HepG2 (cell line): ENCODE measurements at regions not wholly inside any gene's neighbourhood (a gene's known extent, or its start where the extent isn't known, plus 50 kb on each side); places are given as distances from the start of the nearest gene placed in this dataset.

Experiments used
- ATAC-seq: fragments of 200-7000 bp; cut with Tn5 transposase; 3 replicates; pipeline ENCODE4 v1.9.1; 2020; ENCODE audit warnings: mild to moderate bottlenecking, moderate library complexity
- BruUV-seq: library from RNA; stranded (reverse); fragments of 400-500 nt; replicated peaks from 2 replicates; lab custom pipeline; 2021; lab: Mats Ljungman, UMichigan
- CTCF ChIA-PET: fragments of 300-600 bp; formaldehyde crosslinking; extraction: SDS; loops from one replicate; lab custom pipeline; 2021; ENCODE audit warnings: low total read pairs, inconsistent platforms, low intra/inter-chr PET ratio; lab: Yijun Ruan, JAX
- POLR2A ChIA-PET: fragments of 350-600 bp; sonication (Branson Sonifier 250); formaldehyde crosslinking; loops from one replicate; lab custom pipeline; 2020; ENCODE audit warnings: antibody characterized with exemption, inconsistent platforms; lab: Yijun Ruan, JAX
- DNase-seq: peaks from one replicate; pipeline ENCODE4 v3.0.0-alpha.2; 2015; ENCODE audit warnings: low spot score
- FAIRE-seq: peaks from 3 replicates; lab custom pipeline; 2011; peaks lifted over from hg19 to GRCh38; lab: Jason Lieb, UNC
- H2AFZ ChIP-seq: one replicate; pipeline ENCODE4 v1.6.1; 2011; ENCODE audit warnings: low read length, inconsistent platforms
- H3K27ac ChIP-seq: fragments of 300-600 bp; 3 replicates; pipeline ENCODE4 v1.8.0; 2011; ENCODE audit warnings: mixed run types, mild to moderate bottlenecking, mixed read lengths, low read length, inconsistent platforms; ENCODE audit not compliant: insufficient read depth; ENCODE audit errors: extremely low read length
- H3K27me3 ChIP-seq, 2 experiments: fragments of 200-600 bp in 1 of 2; 2 replicates in 1 of 2; 3 replicates in 1 of 2; pipeline versions ENCODE4 v1.6.0 to v1.8.0; 2011; ENCODE audit warnings: low read length in 2 of 2, mild to moderate bottlenecking in 2 of 2, moderate library complexity in 2 of 2, inconsistent platforms in 1 of 2; ENCODE audit not compliant: insufficient read depth in 2 of 2, control insufficient read depth in 1 of 2
- H3K36me3 ChIP-seq, 2 experiments: fragments of 200-600 bp in 1 of 2; replicated peaks in 1 of 2; 2 replicates in 1 of 2; 3 replicates in 1 of 2; pipeline versions ENCODE4 v1.5.1 to v1.8.0; 2011; ENCODE audit warnings: low read length in 2 of 2, inconsistent platforms in 1 of 2; ENCODE audit not compliant: insufficient read depth in 2 of 2, control insufficient read depth in 1 of 2
- H3K4me1 ChIP-seq: 2 replicates; pipeline ENCODE4 v1.5.1; 2012; ENCODE audit warnings: low read length, inconsistent platforms; ENCODE audit not compliant: insufficient read depth
- H3K4me2 ChIP-seq: 2 replicates; pipeline ENCODE4 v1.6.0; 2011; ENCODE audit warnings: low read depth, low read length, inconsistent platforms
- H3K4me3 ChIP-seq, 3 experiments: fragments of 200-600 bp in 1 of 3; sonication (generic), shearing (Covaris generic) in 1 of 3; replicated peaks in 1 of 3; 2 replicates each; pipeline ENCODE4 v1.5.1; 2011 to 2016; ENCODE audit warnings: low read length in 3 of 3, inconsistent platforms in 2 of 3, low read depth in 2 of 3, mild to moderate bottlenecking in 2 of 3, control low read depth in 1 of 3, mixed read lengths in 1 of 3; ENCODE audit not compliant: insufficient read depth in 1 of 3
- H3K79me2 ChIP-seq: one replicate; pipeline ENCODE4 v1.6.1; 2011; ENCODE audit warnings: low read length, inconsistent platforms; ENCODE audit not compliant: insufficient read depth
- H3K9ac ChIP-seq: 2 replicates; pipeline ENCODE4 v1.6.0; 2011; ENCODE audit warnings: mild to moderate bottlenecking, low read depth, low read length, inconsistent platforms; ENCODE audit not compliant: insufficient read depth
- H3K9me3 ChIP-seq: 2 replicates; pipeline ENCODE4 v1.5.1; 2012; ENCODE audit warnings: mild to moderate bottlenecking, low read length
- H4K20me1 ChIP-seq: 2 replicates; pipeline ENCODE4 v1.6.0; 2011; ENCODE audit warnings: inconsistent platforms, mild to moderate bottlenecking, low read length, moderate library complexity; ENCODE audit not compliant: insufficient read depth
- AGO1 ChIP-seq: fragments of 200-400 bp; formaldehyde crosslinking; IDR thresholded peaks from 2 replicates; pipeline ENCODE4 v1.6.1; 2017; ENCODE audit warnings: mild to moderate bottlenecking, low read depth, low read length, moderate library complexity; ENCODE audit not compliant: poor library complexity, severe bottlenecking
- GLI4 ChIP-seq: sonication (generic); formaldehyde crosslinking; IDR thresholded peaks from 2 replicates; pipeline ENCODE4 v1.5.1; 2020; ENCODE audit warnings: missing genetic modification reagents, mild to moderate bottlenecking, moderate library complexity, borderline replicate concordance
- HMGXB4 ChIP-seq, 2 experiments: sonication (generic) in 1 of 2; formaldehyde crosslinking in 1 of 2; IDR thresholded peaks; 2 replicates each; pipeline versions ENCODE4 v1.4.0 to v1.6.1; 2018 to 2020; ENCODE audit warnings: missing genetic modification reagents in 2 of 2, borderline replicate concordance in 1 of 2, low read depth in 1 of 2, mild to moderate bottlenecking in 1 of 2, missing biosample characterization in 1 of 2
- KDM1A ChIP-seq: IDR thresholded peaks from 2 replicates; pipeline ENCODE4 v1.6.1; 2016; ENCODE audit warnings: missing compliant biosample characterization
- NBN ChIP-seq: fragments of 450-650 bp; conservative IDR thresholded peaks from 2 replicates; pipeline ENCODE4 v1.6.1; 2017
- ZBTB25 ChIP-seq: IDR thresholded peaks from 2 replicates; pipeline ENCODE4 v1.6.1; 2018; ENCODE audit warnings: missing genetic modification reagents
- ZFP41 ChIP-seq: sonication (generic); formaldehyde crosslinking; IDR thresholded peaks from 2 replicates; pipeline ENCODE4 v1.4.0; 2020; ENCODE audit warnings: mild to moderate bottlenecking, missing genetic modification reagents, borderline replicate concordance
- ZNF296 ChIP-seq: sonication (generic); formaldehyde crosslinking; conservative IDR thresholded peaks from 2 replicates; pipeline ENCODE4 v1.5.0; 2020; ENCODE audit warnings: mild to moderate bottlenecking, missing genetic modification reagents
- ZNF510 ChIP-seq: sonication (generic); formaldehyde crosslinking; IDR thresholded peaks from 2 replicates; pipeline ENCODE4 v1.4.0; 2020; ENCODE audit warnings: low read depth, mild to moderate bottlenecking, missing genetic modification reagents
- ZNF776 ChIP-seq: sonication (generic); formaldehyde crosslinking; IDR thresholded peaks from 2 replicates; pipeline ENCODE4 v1.4.0; 2020; ENCODE audit warnings: mild to moderate bottlenecking, missing genetic modification reagents
- WGBS: methylation state at CpG from one replicate; pipeline ENCODE4 v1.1.6; 2017; ENCODE audit warnings: low lambda C conversion rate; 5-methylcytosine and 5-hydroxymethylcytosine counted together
- in situ Hi-C: cut with HindIII; loops from 2 replicates; pipeline ENCODE4 v1.10.0; 2017; ENCODE audit warnings: low pct_unique_long_range_greater_than_20kb; ENCODE audit not compliant: extremely low pct_ligation_motif_present
- intact Hi-C: fragments of 100-400 bp; cut with micrococcal nuclease; formaldehyde crosslinking; loops from one replicate; pipeline ENCODE4 v1.10.0; 2022; ENCODE audit not compliant: unreplicated experiment

GRCh38 chr6:168852376-168852884 lies 401.2 kb downstream of the THBS2 start:
- no TSS peak for BruUV-seq
- no peaks in the 10 kb centered on the region for H3K9me3 ChIP-seq
- ATAC-seq: peak; percentile 36; the same call in 2 of the 3 replicates
- WGBS: 36% methylated on average over 12 of the region's 12 CpGs
- FAIRE-seq: no peak
- H3K4me3 ChIP-seq: peak overlapping the region in 1 of 3 experiments; percentile 27; a peak in 2 of 6 replicates
- in situ Hi-C loops (no loop called here), intact Hi-C loops (no loop called here)
- ChIA-PET POLR2A (no interaction called here), CTCF (no interaction called here)
- H3K4me1 ChIP-seq: peaks cover 11% of the 10 kb centered on the region; the same call in 1 of the 2 replicates
- H4K20me1 ChIP-seq: no peaks in the 10 kb centered on the region
- no peak for DNase-seq
- H2AFZ ChIP-seq: no peak overlapping the region
- H3K4me2 ChIP-seq: peak overlapping the region; percentile 62; the same call in 1 of the 2 replicates
- no peak overlapping the region for H3K9ac ChIP-seq
- no peaks in the 10 kb centered on the region for H3K36me3 ChIP-seq
- peaks cover 0 to 22% of the 10 kb centered on the region in 2 experiments; a peak in 4 of 5 replicates for H3K27me3 ChIP-seq
- no peak overlapping the region for H3K27ac ChIP-seq
- H3K79me2 ChIP-seq: no peaks in the 10 kb centered on the region
- no peak for TF ChIP-seq KDM1A (CRISPR knock-in tag)
- TF ChIP-seq, all 625 proteins: peak for 0

- intact Hi-C loops (no loop called here), in situ Hi-C loops (no loop called here)
- ATAC-seq: peak; percentile 58
Observed at GRCh38 chr6:168851460-168852375, 401.9 kb downstream of the THBS2 start.

More at GRCh38 chr6:168851460-168852375, 401.9 kb downstream of the THBS2 start:
- FAIRE-seq (no peak), DNase-seq (no peak)
- Histone ChIP-seq H3K4me1 (peaks cover 11% of the 10 kb centered on the region; the same call in 1 of the 2 replicates), H3K4me3 (peak overlapping the region; percentile 8 to 42 (median 27); a peak in 4 of 6 replicates), H3K36me3 (no peaks in the 10 kb centered on the region), H3K4me2 (peak overlapping the region; percentile 62), H3K27me3 (peaks cover 0 to 22% of the 10 kb centered on the region in 2 experiments; a peak in 4 of 5 replicates), H2AFZ (peak overlapping the region; percentile 34), H3K27ac (no peak overlapping the region), H3K9me3 (no peaks in the 10 kb centered on the region), H3K79me2 (no peaks in the 10 kb centered on the region), H4K20me1 (no peaks in the 10 kb centered on the region), H3K9ac (no peak overlapping the region)
- TF ChIP-seq ZNF296: no peak
- TF ChIP-seq GLI4 (CRISPR knock-in tag): no peak
- no peak for TF ChIP-seq ZNF776
- no peak for TF ChIP-seq NBN
- no peak for TF ChIP-seq ZNF510 (CRISPR knock-in tag)
- TF ChIP-seq AGO1: no peak
- no peak for TF ChIP-seq ZBTB25 (CRISPR knock-in tag)
- TF ChIP-seq HMGXB4 (CRISPR knock-in tag; IDR thresholded peaks at IDR 0.05; ENCODE audit: borderline replicate concordance in 1 of 2, low read depth in 1 of 2): no peak
- TF ChIP-seq ZFP41 (CRISPR knock-in tag): no peak
- CTCF ChIA-PET: no interaction called here
- 39% methylated on average over 11 of the region's 11 CpGs for WGBS
- no TSS peak for BruUV-seq
- POLR2A ChIA-PET: no interaction called here
